IPS-11a (cell line): ENCODE measurements at regions not wholly inside any gene's neighbourhood (a gene's known extent, or its start where the extent isn't known, plus 50 kb on each side); places are given as distances from the start of the nearest gene placed in this dataset.

Source experiments
- H3K4me3 ChIP-seq: one replicate; pipeline ENCODE4 v1.5.1; 2013; ENCODE audit warnings: low read depth, low read length, control low read depth

DNA sequence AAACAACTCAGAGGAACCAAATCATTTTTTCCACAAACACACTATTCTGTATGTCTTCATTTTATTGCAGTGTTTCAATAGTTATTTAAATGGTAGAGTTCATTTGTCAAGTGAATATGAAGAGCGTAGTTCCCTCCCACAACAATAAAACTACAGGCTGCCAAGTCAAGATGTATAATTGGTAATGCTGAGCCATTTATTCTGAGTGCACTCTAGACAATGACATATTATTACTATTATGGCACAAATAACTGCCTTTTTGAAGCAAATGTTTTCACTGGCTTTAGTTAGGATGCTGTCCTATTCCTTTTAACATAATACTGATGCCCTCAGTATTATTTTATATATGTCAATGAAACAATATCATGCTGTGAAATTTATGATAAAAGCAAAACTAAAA lies 102.7 kb upstream of the PCDH15 start:
- no peak overlapping the region for H3K4me3 ChIP-seq

- no peak overlapping the region for H3K4me3 ChIP-seq
These were observed 99.6 kb upstream of the PCDH15 start for GRCh38 chr10:54900584-54900983.

- no peak overlapping the region for H3K4me3 ChIP-seq
These were observed 80.0 kb upstream of the PCDH15 start for GRCh38 chr10:54880996-54881395.

DNA sequence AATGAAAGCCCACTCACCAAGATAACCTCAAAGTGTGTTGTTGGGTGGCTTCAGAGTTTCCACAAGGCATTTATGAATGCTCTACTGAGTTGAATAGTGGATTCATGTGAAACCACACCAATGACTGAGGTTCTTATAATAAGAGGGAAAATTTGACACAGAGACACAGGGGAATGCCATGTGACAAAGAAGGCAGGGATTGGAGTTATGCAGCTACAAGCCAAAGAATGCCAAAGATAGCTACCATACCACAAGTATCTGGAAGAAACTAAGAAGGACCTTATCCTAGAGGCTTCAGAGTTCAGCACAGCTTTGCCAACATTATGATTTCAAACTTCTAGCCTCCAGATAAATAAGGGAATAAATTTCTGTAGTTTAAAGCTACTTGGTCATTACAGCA lies 68.0 kb upstream of the PCDH15 start:
- H3K4me3 ChIP-seq = no peak overlapping the region

DNA sequence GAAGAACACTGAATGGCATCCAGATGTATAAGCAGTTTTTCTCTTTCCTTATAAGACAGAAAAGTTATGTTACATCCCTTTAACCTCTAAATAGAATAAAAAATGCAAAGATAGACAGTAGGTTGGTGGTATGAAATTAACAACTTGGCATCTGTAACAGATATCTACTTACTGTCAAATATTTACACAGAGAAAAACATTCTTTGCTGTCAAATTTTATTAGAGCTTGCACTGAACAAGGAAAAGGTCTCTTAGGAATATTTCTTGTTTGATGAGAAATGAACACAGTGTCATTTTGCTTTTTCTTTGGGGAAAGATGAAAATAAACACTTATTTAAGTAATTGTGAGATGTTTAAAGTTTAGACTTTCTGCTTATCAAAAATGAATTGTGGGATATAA lies 65.6 kb upstream of the PCDH15 start:
- H3K4me3 ChIP-seq = no peak overlapping the region

DNA sequence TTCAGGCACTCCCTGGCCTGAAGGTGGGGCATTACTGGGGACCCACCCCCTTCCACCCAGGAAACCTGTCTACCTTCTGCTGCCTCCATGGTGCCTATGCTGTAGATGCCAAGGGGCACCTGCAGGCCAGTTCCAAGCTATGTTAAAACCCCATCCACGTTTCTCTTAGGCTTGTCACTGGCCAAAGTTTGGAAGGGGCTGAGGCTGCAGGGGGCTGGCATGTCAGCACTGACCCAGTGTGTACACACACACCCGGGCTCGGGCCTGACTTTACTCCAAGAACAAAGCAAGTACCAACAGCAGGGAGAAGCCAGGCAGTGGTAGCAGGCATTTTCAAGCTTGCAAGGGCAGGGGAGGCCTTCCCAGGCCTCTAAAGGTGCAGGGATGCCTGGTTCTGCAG lies 53.8 kb upstream of the PCDH15 start:
- no peak overlapping the region for H3K4me3 ChIP-seq

- no peak overlapping the region for H3K4me3 ChIP-seq
These were observed 53.4 kb upstream of the PCDH15 start for GRCh38 chr10:54854389-54854788.

DNA sequence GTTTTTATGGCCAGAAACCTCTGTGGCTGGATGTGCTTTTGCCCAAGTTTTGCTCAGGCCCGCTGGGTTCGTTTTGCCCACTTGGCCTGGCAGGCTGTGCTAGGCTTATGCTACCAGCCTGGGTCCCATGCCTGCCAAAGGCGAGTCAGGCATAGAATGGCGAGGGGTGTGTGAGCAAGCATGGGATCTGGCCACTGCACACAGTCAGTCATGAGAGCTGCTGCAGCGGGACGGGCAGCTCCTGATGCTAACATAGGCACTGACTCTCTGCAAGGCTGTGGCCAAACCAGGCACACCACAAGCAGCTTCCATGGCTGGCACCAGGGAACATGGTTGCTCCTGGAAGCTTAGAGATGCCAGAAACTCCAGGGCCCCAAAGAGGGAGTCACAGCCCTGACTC lies 52.9 kb upstream of the PCDH15 start:
- H3K4me3 ChIP-seq = no peak overlapping the region
